Keratinocyte (primary cell): ENCODE measurements at regions not wholly inside any gene's neighbourhood (a gene's known extent, or its start where the extent isn't known, plus 50 kb on each side); places are given as distances from the start of the nearest gene placed in this dataset.

ENCODE experiments used
- EZH2 ChIP-seq: IDR thresholded peaks from one replicate; pipeline ENCODE4 v1.6.1; 2012; ENCODE audit warnings: inconsistent platforms, mild to moderate bottlenecking, low read length, moderate library complexity
- TF ChIP-seq, protein P1 (sequence below), 3 experiments: IDR thresholded peaks in 1 of 3; conservative IDR thresholded peaks in 1 of 3; optimal IDR thresholded peaks in 1 of 3; 2 replicates in 2 of 3; 3 replicates in 1 of 3; pipeline versions ENCODE3 to v1.5.1; 2011; ENCODE audit warnings: low read length in 3 of 3, mild to moderate bottlenecking in 3 of 3, moderate library complexity in 2 of 3, control low read depth in 1 of 3, inconsistent platforms in 1 of 3; ENCODE audit not compliant: insufficient read depth in 2 of 3; ENCODE audit errors: extremely low read depth in 1 of 3

GRCh38 chr2:111226876-111227700, 106.4 kb downstream of the BCL2L11 start:
- TF ChIP-seq, protein P1, sequence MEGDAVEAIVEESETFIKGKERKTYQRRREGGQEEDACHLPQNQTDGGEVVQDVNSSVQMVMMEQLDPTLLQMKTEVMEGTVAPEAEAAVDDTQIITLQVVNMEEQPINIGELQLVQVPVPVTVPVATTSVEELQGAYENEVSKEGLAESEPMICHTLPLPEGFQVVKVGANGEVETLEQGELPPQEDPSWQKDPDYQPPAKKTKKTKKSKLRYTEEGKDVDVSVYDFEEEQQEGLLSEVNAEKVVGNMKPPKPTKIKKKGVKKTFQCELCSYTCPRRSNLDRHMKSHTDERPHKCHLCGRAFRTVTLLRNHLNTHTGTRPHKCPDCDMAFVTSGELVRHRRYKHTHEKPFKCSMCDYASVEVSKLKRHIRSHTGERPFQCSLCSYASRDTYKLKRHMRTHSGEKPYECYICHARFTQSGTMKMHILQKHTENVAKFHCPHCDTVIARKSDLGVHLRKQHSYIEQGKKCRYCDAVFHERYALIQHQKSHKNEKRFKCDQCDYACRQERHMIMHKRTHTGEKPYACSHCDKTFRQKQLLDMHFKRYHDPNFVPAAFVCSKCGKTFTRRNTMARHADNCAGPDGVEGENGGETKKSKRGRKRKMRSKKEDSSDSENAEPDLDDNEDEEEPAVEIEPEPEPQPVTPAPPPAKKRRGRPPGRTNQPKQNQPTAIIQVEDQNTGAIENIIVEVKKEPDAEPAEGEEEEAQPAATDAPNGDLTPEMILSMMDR (optimal IDR thresholded peaks at IDR 0.05 in 1 of 3, IDR thresholded peaks at IDR 0.05 in 1 of 3, conservative IDR thresholded peaks at IDR 0.05 in 1 of 3; ENCODE audit: extremely low read depth in 1 of 3, insufficient read depth in 2 of 3, low read length in 3 of 3) = no peak
- no peak for TF ChIP-seq EZH2
